GM12891 (cell line): ENCODE measurements at regions not wholly inside any gene's neighbourhood (a gene's known extent, or its start where the extent isn't known, plus 50 kb on each side); places are given as distances from the start of the nearest gene placed in this dataset.

Experiments
- PAX5 ChIP-seq: IDR thresholded peaks from 2 replicates; pipeline ENCODE4 v1.6.1; 2011; ENCODE audit warnings: low read length, moderate library complexity, mild to moderate bottlenecking; ENCODE audit not compliant: insufficient read depth, severe bottlenecking
- POLR2A ChIP-seq: IDR thresholded peaks from 2 replicates; pipeline ENCODE4 v1.6.1; 2011; ENCODE audit warnings: low read depth, low read length, control low read depth

DNA sequence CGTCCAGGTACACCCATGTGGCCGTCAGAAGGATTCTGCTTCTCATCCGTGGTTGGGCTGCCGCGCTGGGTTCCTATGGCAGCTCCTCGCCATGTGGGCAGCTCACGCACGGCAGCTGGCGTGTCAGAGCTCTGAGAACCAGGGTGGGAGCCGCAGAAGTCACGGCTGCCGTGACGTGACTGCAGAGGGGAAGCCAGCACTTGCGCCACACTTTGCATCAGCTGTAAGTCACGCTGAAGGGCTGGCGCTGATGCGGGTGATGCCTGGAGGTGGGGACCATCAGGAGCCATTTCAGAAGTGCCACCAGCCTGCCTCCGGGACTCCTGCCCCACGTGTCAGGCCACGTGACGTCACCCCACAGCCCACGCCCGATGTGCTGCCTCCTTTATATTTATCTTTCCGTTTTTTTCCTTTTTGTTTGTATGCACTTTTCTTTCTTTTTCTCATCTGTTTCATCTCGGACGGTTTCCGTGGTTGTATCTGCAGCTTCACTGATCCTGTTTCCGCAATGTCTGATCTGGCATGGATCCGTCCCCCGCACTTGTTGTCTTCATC is 133.2 kb downstream of the IGLL1 start:
- TF ChIP-seq PAX5: no peak
- TF ChIP-seq POLR2A: no peak
